SK-N-SH (cell line): ENCODE measurements at regions not wholly inside any gene's neighbourhood (a gene's known extent, or its start where the extent isn't known, plus 50 kb on each side); places are given as distances from the start of the nearest gene placed in this dataset.

Experiments used
- CTCF ChIA-PET: fragments of 300-600, 350-600 bp; formaldehyde crosslinking; extraction: SDS; loops from one replicate; lab custom pipeline; 2021; lab: Yijun Ruan, JAX
- POLR2A ChIA-PET: fragments of 350-600 bp; sonication (Branson Sonifier 250); formaldehyde crosslinking; extraction: SDS; loops from one replicate; lab custom pipeline; 2020; ENCODE audit warnings: antibody characterized with exemption, inconsistent platforms; lab: Yijun Ruan, JAX
- DNase-seq: peaks from one replicate; pipeline ENCODE4 v3.0.0; 2012
- H2AFZ ChIP-seq: fragments of 200-600 bp; sonication (generic); 2 replicates; pipeline ENCODE4 v1.8.1; 2016; ENCODE audit warnings: antibody characterized with exemption, mild to moderate bottlenecking, low read depth
- H3F3A ChIP-seq: fragments of 200-600 bp; sonication (generic); replicated peaks from 2 replicates; pipeline ENCODE3; 2016; ENCODE audit warnings: antibody characterized with exemption, mild to moderate bottlenecking; ENCODE audit not compliant: insufficient read depth
- H3K27ac ChIP-seq, 2 experiments: fragments of 200-500 bp in 1 of 2; fragments of 200-600 bp in 1 of 2; sonication (Bioruptor generic) in 1 of 2; sonication (generic), shearing (Covaris generic) in 1 of 2; 2 replicates each; pipeline versions ENCODE4 v1.5.1 to v1.6.1; 2014 to 2016; ENCODE audit warnings: low read depth in 2 of 2, inconsistent platforms in 1 of 2, low read length in 1 of 2, mild to moderate bottlenecking in 1 of 2, mixed read lengths in 1 of 2
- H3K27me3 ChIP-seq: fragments of 200-600 bp; sonication (generic), shearing (Covaris generic); 2 replicates; pipeline ENCODE4 v1.6.1; 2016; ENCODE audit warnings: mixed run types; ENCODE audit not compliant: insufficient read depth
- H3K36me3 ChIP-seq, 2 experiments: fragments of 200-500 bp in 1 of 2; fragments of 200-600 bp in 1 of 2; sonication (Bioruptor generic) in 1 of 2; sonication (generic) in 1 of 2; replicated peaks in 1 of 2; 2 replicates each; pipeline versions ENCODE3 to v1.5.1; 2014 to 2016; ENCODE audit warnings: low read length in 1 of 2, mild to moderate bottlenecking in 1 of 2; ENCODE audit not compliant: insufficient read depth in 2 of 2, control insufficient read depth in 1 of 2
- H3K4me1 ChIP-seq, 2 experiments: fragments of 200-500 bp in 1 of 2; fragments of 200-600 bp in 1 of 2; sonication (Bioruptor generic) in 1 of 2; sonication (generic), shearing (Covaris generic) in 1 of 2; 2 replicates each; pipeline versions ENCODE4 v1.5.1 to v1.6.1; 2014 to 2016; ENCODE audit warnings: low read depth in 1 of 2, low read length in 1 of 2, mixed run types in 1 of 2; ENCODE audit not compliant: insufficient read depth in 2 of 2, control insufficient read depth in 1 of 2
- H3K4me2 ChIP-seq: fragments of 200-600 bp; sonication (generic), shearing (Covaris generic); 2 replicates; pipeline ENCODE4 v1.6.1; 2017; ENCODE audit warnings: mixed run types
- H3K4me3 ChIP-seq, 2 experiments: fragments of 200-500 bp in 1 of 2; fragments of 200-600 bp in 1 of 2; sonication (Bioruptor generic) in 1 of 2; sonication (generic), shearing (Covaris generic) in 1 of 2; 2 replicates each; pipeline versions ENCODE4 v1.5.1 to v1.8.1; 2014 to 2016; ENCODE audit warnings: low read depth in 2 of 2, inconsistent platforms in 1 of 2, low read length in 1 of 2, mild to moderate bottlenecking in 1 of 2, mixed read lengths in 1 of 2, moderate library complexity in 1 of 2
- H3K79me2 ChIP-seq: fragments of 200-600 bp; sonication (generic); 2 replicates; pipeline ENCODE4 v1.8.1; 2017; ENCODE audit warnings: mild to moderate bottlenecking; ENCODE audit not compliant: insufficient read depth
- H3K9ac ChIP-seq: fragments of 200-600 bp; sonication (generic); 2 replicates; pipeline ENCODE4 v1.6.1; 2017; ENCODE audit warnings: mixed run types
- H3K9me2 ChIP-seq: fragments of 200-600 bp; sonication (generic); 2 replicates; pipeline ENCODE4 v1.6.1; 2017; ENCODE audit warnings: mixed run types
- H3K9me3 ChIP-seq: fragments of 200-600 bp; sonication (generic); 2 replicates; pipeline ENCODE4 v1.6.1; 2017; ENCODE audit warnings: mixed run types, mild to moderate bottlenecking, moderate library complexity
- H4K20me1 ChIP-seq: fragments of 200-600 bp; sonication (generic); 2 replicates; pipeline ENCODE4 v1.6.1; 2017; ENCODE audit warnings: mild to moderate bottlenecking, mixed run types; ENCODE audit not compliant: insufficient read depth
- CTCF ChIP-seq: fragments of 200-600 bp; sonication (generic); IDR thresholded peaks from 2 replicates; pipeline ENCODE4 v1.6.1; 2017; ENCODE audit warnings: antibody characterized with exemption, mild to moderate bottlenecking, moderate library complexity
- ELF1 ChIP-seq: IDR thresholded peaks from 2 replicates; pipeline ENCODE4 v1.4.0; 2012
- FOSL2 ChIP-seq: IDR thresholded peaks from 2 replicates; pipeline ENCODE4 v1.4.0; 2012; ENCODE audit warnings: low read depth, mild to moderate bottlenecking, moderate library complexity, borderline replicate concordance
- FOXJ3 ChIP-seq: sonication (generic); formaldehyde crosslinking; IDR thresholded peaks from 2 replicates; pipeline ENCODE4 v1.5.1; 2020; ENCODE audit warnings: mild to moderate bottlenecking, missing genetic modification reagents
- NFIC ChIP-seq: IDR thresholded peaks from 2 replicates; pipeline ENCODE4 v1.4.0; 2012; ENCODE audit warnings: borderline replicate concordance
- POLR2AphosphoS5 ChIP-seq: IDR thresholded peaks from 2 replicates; pipeline ENCODE4 v1.6.1; 2012; ENCODE audit warnings: low read depth, low read length
- RAD21 ChIP-seq: IDR thresholded peaks from 2 replicates; pipeline ENCODE4 v1.6.1; 2012; ENCODE audit warnings: mild to moderate bottlenecking, low read length
- RXRA ChIP-seq: IDR thresholded peaks from 2 replicates; pipeline ENCODE4 v1.4.0; 2012; ENCODE audit warnings: low read depth, mild to moderate bottlenecking, borderline replicate concordance
- SIN3A ChIP-seq: IDR thresholded peaks from 2 replicates; pipeline ENCODE4 v1.6.1; 2012; ENCODE audit warnings: low read depth, mild to moderate bottlenecking, low read length, moderate library complexity, borderline replicate concordance
- SMC3 ChIP-seq: IDR thresholded peaks from 2 replicates; pipeline ENCODE4 v1.6.1; 2012; ENCODE audit warnings: low read depth, low read length, improper control_type of control experiment
- TCF12 ChIP-seq: IDR thresholded peaks from 2 replicates; pipeline ENCODE4 v1.4.0; 2012
- whole genome bisulfite sequencing: methylation state at CpG from one replicate; pipeline ENCODE4 v1.1.6; 2017; ENCODE audit warnings: low lambda C conversion rate; 5-methylcytosine and 5-hydroxymethylcytosine counted together
- TF ChIP-seq, protein P1 (sequence below): fragments of 150-350 bp; IDR thresholded peaks from 2 replicates; pipeline ENCODE4 v1.6.1; 2016; ENCODE audit warnings: mild to moderate bottlenecking, low read depth, low read length
- TF ChIP-seq, protein P2 (sequence below): IDR thresholded peaks from 2 replicates; pipeline ENCODE4 v1.4.0; 2012; ENCODE audit warnings: low read depth, borderline replicate concordance
- TF ChIP-seq, protein P3 (sequence below): IDR thresholded peaks from 2 replicates; pipeline ENCODE4 v1.6.1; 2012; ENCODE audit warnings: mild to moderate bottlenecking, low read depth, low read length, moderate library complexity

- Histone ChIP-seq H3K9me3 (no peaks in the 10 kb centered on the region), H3F3A (no peaks in the 10 kb centered on the region), H3K4me2 (no peak overlapping the region), H3K79me2 (no peaks in the 10 kb centered on the region), H2AFZ (no peak overlapping the region), H3K27ac (no peak overlapping the region), H3K9ac (no peak overlapping the region), H3K36me3 (no peaks in the 10 kb centered on the region), H4K20me1 (no peaks in the 10 kb centered on the region), H3K4me1 (peaks cover 0 to 3% of the 10 kb centered on the region in 2 experiments; a peak in 2 of 4 replicates), H3K4me3 (no peak overlapping the region; a peak in 1 of 4 replicates), H3K27me3 (no peaks in the 10 kb centered on the region), H3K9me2 (no peaks in the 10 kb centered on the region)
- 38% methylated on average over 3 of the region's 3 CpGs for WGBS
- CTCF ChIA-PET = interaction anchor here (0.6 to 9.9 kb wide), 89 partner anchors 10 to 811 kb away, joined by 3 to 156 read pairs (median 4); partner anchors contain the start of gene SEMA6D
- peak; percentile 45 for DNase-seq
- POLR2A ChIA-PET = interaction anchor here (1.3 to 1.4 kb wide), 2 partner anchors 270 to 792 kb away, joined by 5 to 7 read pairs; no protein-coding TSS in a partner anchor
- TF ChIP-seq, protein P1, sequence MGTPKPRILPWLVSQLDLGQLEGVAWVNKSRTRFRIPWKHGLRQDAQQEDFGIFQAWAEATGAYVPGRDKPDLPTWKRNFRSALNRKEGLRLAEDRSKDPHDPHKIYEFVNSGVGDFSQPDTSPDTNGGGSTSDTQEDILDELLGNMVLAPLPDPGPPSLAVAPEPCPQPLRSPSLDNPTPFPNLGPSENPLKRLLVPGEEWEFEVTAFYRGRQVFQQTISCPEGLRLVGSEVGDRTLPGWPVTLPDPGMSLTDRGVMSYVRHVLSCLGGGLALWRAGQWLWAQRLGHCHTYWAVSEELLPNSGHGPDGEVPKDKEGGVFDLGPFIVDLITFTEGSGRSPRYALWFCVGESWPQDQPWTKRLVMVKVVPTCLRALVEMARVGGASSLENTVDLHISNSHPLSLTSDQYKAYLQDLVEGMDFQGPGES = no peak
- TF ChIP-seq SIN3A = no peak
- TF ChIP-seq CTCF = peak; percentile 76
- TF ChIP-seq RAD21 = peak; percentile 98
- TF ChIP-seq TCF12 = no peak
- no peak for TF ChIP-seq NFIC
- TF ChIP-seq, protein P2, sequence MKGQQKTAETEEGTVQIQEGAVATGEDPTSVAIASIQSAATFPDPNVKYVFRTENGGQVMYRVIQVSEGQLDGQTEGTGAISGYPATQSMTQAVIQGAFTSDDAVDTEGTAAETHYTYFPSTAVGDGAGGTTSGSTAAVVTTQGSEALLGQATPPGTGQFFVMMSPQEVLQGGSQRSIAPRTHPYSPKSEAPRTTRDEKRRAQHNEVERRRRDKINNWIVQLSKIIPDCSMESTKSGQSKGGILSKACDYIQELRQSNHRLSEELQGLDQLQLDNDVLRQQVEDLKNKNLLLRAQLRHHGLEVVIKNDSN = no peak
- TF ChIP-seq FOSL2 = no peak
- peak; percentile 82 for TF ChIP-seq SMC3
- TF ChIP-seq FOXJ3 = no peak
- TF ChIP-seq ELF1 = no peak
- TF ChIP-seq POLR2AphosphoS5 = no peak
These were observed 132.8 kb upstream of the SLC24A5 start for GRCh38 chr15:47987908-47988532.

DNA sequence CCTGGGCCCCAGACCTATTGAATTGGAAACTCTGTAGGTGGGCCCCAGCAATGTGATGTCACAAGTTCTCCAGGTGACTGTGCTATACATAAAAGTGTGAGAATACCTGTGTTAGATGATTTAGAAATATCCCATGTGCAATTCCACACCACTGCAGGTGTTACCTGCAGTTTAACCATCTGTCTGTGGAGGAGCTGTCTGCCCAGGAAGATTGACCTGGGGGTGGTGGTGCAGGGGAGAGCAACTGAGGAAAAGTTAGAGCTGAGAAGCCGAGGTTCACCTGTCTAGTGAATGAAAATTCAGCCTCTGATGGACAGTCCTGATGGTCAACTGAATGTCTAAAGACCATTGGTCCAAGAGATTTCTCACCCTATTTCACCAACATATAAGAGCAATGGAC, 132.2 kb upstream of the SLC24A5 start:
- Histone ChIP-seq H3K9ac (no peak overlapping the region), H3K9me2 (no peaks in the 10 kb centered on the region), H3K27ac (no peak overlapping the region), H2AFZ (no peak overlapping the region), H3K4me3 (no peak overlapping the region), H3K9me3 (no peaks in the 10 kb centered on the region), H3K4me1 (peaks cover 0 to 8% of the 10 kb centered on the region in 2 experiments; a peak in 2 of 4 replicates), H3K36me3 (no peaks in the 10 kb centered on the region), H4K20me1 (no peaks in the 10 kb centered on the region), H3K79me2 (no peaks in the 10 kb centered on the region), H3K27me3 (no peaks in the 10 kb centered on the region), H3F3A (no peaks in the 10 kb centered on the region), H3K4me2 (no peak overlapping the region)
- POLR2A ChIA-PET = interaction anchor here (1.3 kb wide), 1 partner anchor 792 kb away, joined by 5 read pairs; no protein-coding TSS in a partner anchor
- 17% methylated on average over 1 of the region's 1 CpG for WGBS
- no peak for DNase-seq
- CTCF ChIA-PET = interaction anchor here (0.6 to 9.9 kb wide), 70 partner anchors 10 to 957 kb away, joined by 3 to 156 read pairs (median 4); partner anchors contain the start of gene SEMA6D
- TF ChIP-seq RXRA = no peak
- TF ChIP-seq, protein P3, sequence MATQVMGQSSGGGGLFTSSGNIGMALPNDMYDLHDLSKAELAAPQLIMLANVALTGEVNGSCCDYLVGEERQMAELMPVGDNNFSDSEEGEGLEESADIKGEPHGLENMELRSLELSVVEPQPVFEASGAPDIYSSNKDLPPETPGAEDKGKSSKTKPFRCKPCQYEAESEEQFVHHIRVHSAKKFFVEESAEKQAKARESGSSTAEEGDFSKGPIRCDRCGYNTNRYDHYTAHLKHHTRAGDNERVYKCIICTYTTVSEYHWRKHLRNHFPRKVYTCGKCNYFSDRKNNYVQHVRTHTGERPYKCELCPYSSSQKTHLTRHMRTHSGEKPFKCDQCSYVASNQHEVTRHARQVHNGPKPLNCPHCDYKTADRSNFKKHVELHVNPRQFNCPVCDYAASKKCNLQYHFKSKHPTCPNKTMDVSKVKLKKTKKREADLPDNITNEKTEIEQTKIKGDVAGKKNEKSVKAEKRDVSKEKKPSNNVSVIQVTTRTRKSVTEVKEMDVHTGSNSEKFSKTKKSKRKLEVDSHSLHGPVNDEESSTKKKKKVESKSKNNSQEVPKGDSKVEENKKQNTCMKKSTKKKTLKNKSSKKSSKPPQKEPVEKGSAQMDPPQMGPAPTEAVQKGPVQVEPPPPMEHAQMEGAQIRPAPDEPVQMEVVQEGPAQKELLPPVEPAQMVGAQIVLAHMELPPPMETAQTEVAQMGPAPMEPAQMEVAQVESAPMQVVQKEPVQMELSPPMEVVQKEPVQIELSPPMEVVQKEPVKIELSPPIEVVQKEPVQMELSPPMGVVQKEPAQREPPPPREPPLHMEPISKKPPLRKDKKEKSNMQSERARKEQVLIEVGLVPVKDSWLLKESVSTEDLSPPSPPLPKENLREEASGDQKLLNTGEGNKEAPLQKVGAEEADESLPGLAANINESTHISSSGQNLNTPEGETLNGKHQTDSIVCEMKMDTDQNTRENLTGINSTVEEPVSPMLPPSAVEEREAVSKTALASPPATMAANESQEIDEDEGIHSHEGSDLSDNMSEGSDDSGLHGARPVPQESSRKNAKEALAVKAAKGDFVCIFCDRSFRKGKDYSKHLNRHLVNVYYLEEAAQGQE = no peak
